NB4 (cell line): ENCODE measurements at regions not wholly inside any gene's neighbourhood (a gene's known extent, or its start where the extent isn't known, plus 50 kb on each side); places are given as distances from the start of the nearest gene placed in this dataset.

Source experiments
- POLR2A ChIP-seq: IDR thresholded peaks from 2 replicates; pipeline ENCODE4 v1.6.1; 2011; ENCODE audit warnings: mild to moderate bottlenecking; ENCODE audit not compliant: insufficient read length; ENCODE audit errors: extremely low read depth
- TF ChIP-seq, protein P1 (sequence below): IDR thresholded peaks from one replicate; pipeline ENCODE4 v1.5.1; 2012; ENCODE audit warnings: low read depth, low read length

GRCh38 chr4:32680946-32681345 is 1960.8 kb downstream of the PCDH7 start:
- TF ChIP-seq, protein P1, sequence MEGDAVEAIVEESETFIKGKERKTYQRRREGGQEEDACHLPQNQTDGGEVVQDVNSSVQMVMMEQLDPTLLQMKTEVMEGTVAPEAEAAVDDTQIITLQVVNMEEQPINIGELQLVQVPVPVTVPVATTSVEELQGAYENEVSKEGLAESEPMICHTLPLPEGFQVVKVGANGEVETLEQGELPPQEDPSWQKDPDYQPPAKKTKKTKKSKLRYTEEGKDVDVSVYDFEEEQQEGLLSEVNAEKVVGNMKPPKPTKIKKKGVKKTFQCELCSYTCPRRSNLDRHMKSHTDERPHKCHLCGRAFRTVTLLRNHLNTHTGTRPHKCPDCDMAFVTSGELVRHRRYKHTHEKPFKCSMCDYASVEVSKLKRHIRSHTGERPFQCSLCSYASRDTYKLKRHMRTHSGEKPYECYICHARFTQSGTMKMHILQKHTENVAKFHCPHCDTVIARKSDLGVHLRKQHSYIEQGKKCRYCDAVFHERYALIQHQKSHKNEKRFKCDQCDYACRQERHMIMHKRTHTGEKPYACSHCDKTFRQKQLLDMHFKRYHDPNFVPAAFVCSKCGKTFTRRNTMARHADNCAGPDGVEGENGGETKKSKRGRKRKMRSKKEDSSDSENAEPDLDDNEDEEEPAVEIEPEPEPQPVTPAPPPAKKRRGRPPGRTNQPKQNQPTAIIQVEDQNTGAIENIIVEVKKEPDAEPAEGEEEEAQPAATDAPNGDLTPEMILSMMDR = no peak
- no peak for TF ChIP-seq POLR2A
